ENCODE measurements at regions not wholly inside any gene's neighbourhood (a gene's known extent, or its start where the extent isn't known, plus 50 kb on each side); places are given as distances from the start of the nearest gene placed in this dataset.

DNA sequence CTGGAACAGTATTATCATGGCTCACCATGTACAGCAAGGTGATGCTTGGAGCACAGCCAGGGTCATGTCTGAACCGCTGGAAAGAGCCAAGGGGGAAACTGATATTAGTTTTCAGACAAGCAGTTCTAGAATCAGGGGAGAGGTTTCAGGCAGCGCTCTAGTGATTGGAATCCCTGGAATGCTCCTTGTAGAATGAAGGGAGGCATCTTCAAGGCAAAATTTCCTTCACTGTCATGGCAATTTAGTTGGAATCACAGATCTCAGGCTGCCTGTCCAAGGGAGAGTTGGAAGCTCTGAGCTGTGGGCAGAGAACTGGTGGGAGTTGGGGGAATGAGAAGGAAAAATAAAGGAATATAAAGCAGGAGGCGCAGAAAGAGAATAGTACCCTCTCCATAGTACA, 737.1 kb downstream of the PTPRU start:
- DNase-seq, result no peak

DNA sequence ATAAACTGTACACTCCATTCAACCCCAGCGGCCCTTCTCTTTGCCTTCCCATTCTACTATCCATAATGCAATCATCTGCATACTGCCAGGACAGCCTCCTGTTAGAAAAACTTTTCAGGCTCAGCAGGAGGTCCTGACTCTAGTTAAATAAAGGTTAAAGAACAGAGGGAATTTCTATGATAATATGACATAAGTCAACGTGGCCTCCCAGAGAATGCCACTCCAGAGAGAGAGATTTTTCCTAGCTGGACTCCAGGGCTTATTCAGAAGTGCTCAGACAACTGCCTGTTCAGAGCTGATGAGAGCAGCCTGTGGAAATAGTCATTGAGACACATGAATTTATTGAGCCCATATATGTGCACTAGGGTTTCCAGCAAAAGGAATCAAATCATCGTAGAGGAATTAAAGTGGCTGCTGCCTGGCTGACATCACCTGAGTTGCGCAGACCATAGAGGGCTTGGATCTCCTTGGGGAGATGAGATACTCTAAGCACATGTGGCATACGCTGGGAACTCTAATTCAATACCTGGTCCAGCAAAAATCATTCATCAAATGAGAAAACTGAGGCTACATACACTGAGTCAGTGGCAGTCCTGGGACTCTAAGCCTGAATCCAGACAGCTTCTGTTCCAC, 736.2 kb downstream of the PTPRU start:
- no peak for DNase-seq

DNA sequence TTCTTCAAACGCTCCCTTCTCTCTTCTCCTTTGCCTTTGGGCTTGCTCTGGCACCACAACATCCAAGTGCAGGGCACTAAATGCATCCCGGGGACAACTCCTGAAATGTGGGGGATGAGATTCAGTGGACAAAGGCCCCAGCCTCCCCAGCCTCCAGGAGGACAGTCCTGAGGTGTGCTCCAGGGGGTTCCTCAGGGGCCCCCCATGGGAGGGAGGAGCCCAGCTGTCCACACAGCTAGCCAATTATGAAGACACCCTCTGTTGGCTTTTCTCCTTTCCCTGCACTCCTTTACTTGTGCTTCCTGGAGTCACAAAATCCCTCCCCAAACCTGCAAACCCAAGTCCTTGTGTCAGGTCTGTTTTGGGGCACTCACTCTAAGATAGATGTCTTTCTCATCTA, 735.4 kb downstream of the PTPRU start:
- no peak for DNase-seq

GRCh38 chr1:29970747-29971325, 734.5 kb downstream of the PTPRU start:
- DNase-seq, result no peak

DNA sequence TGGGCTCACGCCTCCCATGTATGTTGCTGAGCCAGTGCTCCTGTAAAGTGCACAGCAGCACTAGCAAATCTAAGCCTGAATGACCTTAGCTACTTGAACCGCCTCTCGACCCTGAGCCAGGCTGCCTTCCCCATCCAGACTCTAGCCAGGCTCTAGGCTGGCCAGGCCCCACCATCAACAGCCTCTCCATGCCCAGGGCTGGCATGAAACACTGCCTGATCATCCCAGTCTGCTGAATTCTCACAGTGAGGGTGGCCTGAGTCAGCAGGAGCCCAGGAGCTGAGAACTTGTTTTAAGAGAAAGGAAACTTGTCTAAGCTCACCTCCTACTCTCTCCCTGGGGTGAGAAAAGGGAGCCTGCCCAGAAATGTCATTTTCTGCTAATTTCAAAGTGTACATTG, 733.3 kb downstream of the PTPRU start:
- DNase-seq, result no peak

GRCh38 chr1:29967261-29967660, 730.9 kb downstream of the PTPRU start:
- DNase-seq, result no peak

GRCh38 chr1:29966526-29967045, 730.3 kb downstream of the PTPRU start:
- no peak for DNase-seq

- no peak for DNase-seq
Observed at GRCh38 chr1:29964718-29965533, 728.6 kb downstream of the PTPRU start.

DNA sequence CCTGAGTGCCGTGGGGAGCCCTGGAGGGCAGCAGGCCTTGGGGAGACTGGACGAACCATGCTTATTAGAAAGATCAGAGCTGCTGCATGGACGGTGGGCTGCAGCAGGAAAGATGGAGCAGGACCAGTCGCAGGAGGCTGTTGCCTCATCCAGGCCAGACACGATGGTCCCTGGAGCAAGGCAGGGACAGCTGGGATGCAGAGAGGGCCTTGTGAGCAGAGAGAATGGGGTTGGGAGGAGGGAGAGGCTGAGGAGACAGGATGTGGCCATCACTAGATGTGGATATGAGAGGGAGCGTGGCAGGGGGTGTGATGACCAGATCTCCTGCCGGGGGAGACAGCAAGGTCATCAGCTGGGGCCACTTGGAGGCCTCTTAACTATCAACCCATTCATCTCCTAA, 727.6 kb downstream of the PTPRU start:
- DNase-seq, result no peak

DNA sequence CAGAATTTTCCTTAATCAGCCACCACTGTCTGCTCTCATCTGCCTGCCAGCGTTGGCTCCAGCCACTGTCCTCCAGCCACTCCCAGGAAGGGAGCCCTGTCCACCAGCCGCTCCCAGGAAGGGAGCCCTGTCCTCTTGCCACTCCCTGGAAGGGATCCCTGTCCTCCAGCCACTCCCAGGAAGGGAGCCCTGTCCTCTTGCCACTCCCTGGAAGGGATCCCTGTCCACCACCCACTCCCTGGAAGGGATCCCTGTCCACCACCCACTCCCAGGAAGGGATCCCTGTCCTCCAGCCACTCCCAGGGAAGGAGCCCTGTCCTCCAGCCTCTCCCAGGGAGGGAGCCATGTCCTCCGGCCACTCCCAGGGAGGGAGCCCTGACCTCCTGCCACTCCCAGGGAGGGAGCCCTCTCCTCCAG, 726.5 kb downstream of the PTPRU start:
- DNase-seq, result no peak

- no peak for DNase-seq
Observed at GRCh38 chr1:29962336-29962735, 726.0 kb downstream of the PTPRU start.

DNA sequence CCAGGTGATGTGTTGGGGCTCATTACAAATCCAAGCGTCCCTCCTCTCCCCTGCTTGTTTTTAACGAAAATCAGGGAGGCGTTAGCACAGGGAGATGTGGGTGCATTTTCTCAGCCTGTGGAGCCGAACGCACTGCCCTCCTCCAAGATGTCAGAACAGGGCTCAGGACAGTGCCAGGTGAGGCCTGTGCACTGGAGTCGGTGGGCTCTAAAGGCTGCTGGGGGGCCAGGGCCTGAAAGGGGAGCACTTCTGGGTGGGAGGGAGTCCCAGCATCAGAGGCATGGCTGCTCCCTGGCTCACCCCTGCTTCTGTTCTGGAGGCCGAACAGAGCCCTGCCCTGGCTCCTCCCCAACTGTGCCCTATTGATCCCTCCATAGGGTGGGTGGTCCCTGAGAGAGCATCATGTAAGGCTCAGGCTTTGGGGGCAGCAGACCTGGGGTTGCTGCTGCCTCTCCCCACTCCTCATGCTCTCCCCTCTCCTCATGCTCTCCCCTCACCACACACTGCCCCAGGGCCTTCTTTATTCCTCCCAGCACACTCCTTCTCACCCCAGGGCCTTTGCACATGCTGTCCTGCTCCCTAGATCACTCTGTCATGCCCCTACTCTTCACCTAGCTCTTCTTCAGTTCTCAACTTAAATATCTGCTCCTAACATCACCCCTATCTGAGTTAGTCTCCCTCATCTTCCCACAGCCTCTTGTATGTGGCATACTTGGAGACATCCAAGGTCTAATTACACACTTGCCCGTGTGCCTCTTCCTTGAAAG, 725.2 kb downstream of the PTPRU start:
- DNase-seq, result no peak

GRCh38 chr1:29960876-29961275, 724.6 kb downstream of the PTPRU start:
- DNase-seq, result no peak

DNA sequence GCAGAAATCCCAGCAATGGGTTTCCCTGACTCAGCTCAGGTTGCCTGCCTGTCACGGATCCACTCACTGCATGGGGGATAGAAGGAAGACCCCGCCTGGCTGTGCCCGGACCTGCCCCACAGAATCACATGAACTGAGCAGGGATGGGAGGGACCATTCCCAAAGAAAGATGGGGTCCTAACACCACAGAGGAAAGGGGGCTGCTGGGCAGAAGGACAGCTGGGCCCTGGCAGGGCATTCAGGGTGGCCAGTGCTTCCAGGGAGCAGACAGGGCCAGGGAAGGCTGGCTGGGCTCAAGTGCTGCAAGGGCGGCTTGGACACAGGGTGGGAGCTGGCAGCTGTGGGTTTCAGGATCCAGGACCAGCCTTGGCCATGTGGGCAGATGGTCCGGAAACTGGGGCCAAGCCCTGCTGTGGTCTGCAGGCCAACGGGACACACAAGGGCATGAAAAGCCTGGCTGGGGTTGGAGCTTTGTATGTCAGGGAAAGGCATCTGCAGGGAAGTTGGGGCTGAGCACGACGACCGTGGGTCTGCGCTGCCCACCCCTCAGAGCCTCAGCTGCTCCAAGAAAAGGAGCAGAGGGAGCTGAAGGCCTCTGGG, 723.9 kb downstream of the PTPRU start:
- DNase-seq, result no peak

GRCh38 chr1:29959356-29959755, 723.0 kb downstream of the PTPRU start:
- no peak for DNase-seq

DNA sequence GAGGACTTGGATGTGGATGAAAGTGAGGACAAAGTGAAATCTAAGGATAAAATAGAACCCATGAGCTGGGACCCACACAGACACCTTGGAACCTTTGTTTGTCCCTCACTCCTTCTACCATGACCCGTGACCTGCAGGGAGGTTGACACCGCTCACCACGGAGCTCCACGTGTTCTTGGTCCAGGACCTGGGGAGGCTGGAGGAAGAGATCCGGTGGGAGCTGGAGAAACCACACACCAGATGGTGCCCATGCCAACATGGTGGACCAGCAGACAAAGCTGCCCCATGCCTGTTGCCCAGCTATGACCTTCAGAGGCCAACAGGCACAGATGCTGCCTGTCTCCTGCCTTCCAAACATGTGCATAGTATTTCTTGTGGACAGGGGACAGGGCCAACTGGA, 721.9 kb downstream of the PTPRU start:
- no peak for DNase-seq

GRCh38 chr1:29956349-29957030, 720.2 kb downstream of the PTPRU start:
- no peak for DNase-seq

DNA sequence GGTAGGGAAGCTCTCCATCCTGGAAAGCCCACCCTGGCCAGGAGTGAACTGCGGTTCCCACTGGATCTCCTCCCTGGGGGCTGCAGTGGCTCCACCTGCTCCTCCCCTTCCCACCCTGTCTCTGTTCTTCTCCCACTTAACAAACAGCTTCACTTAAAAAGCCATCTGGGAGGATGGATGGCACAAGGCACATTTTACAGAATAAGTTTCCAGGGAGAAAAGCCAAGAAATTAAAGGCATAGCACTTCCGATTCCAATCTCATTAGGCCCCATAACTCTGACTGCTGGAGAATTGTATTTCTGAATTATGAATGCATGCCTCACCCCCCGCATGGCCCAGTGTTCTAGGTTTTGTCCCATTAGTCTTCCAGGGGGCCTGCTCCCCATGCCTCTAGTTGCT, 718.3 kb downstream of the PTPRU start:
- DNase-seq, result no peak

- no peak for DNase-seq
Observed at GRCh38 chr1:29953961-29954360, 717.6 kb downstream of the PTPRU start.

DNA sequence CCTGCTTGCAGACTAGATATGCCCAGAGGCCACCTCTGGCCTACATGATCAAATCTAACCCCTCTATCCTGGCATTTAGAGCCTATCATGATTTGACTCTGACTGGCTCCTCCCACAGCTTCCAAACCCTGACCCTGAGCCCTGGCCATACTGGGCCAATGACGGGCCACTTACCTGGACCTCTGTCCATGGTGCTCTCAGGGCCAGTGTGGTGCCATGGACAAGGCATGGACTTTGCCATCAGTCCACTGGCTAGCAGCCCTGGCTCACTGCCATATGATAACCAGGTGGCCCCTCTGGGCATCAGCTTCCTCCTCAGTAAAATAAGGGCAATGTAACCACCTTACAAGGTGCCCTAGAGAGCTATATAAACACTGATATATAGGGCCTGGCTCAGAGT, 713.4 kb downstream of the PTPRU start:
- no peak for DNase-seq

DNA sequence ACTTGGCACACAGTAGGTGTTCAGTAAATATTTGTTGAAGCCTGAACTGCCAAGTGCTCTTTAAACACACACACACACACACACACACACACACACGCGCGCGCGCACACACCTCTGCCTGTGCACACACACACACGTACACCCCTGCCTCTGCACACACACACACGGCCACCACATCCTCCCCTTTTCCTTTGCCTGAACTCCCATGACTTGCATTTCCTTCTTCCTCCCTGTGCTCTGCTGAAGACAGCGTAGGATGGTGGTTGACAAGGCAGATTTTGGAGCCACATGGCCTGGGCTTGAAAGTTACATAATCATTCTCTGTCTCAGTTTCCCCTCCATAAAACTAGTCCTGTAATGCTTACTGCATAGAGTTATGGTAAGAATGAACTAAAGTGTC, 712.3 kb downstream of the PTPRU start:
- no peak for DNase-seq

DNA sequence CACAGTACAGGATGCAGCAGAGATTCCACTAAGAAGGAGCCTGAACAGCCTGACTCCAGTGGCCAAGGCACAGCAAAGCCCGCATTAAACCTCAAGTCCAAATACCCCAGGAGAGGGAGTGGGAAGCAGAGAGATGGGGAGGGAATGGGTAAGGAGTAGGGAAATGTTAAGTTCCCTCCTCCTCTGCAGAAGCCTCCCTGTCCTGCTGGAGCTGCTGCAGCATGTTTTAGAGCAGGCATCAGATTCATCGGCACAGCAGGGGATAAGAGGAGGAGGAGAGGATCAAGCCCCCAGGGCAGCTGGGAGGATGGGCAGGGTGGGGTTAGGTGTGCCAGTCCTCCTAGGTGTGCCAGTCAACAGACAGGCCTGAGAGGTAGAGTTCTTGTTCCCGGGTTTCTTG, 709.7 kb downstream of the PTPRU start:
- DNase-seq, result no peak

All from NCI-H524 treated with DMSO at 0.1 percent for 48 hours (cell line).